GM19324 (cell line): ENCODE measurements at regions not wholly inside any gene's neighbourhood (a gene's known extent, or its start where the extent isn't known, plus 50 kb on each side); places are given as distances from the start of the nearest gene placed in this dataset.

ENCODE experiments used
- ATAC-seq: cut with Tn5 transposase; IDR thresholded peaks from one replicate; pipeline ENCODE4 v1.9.1; 2021; ENCODE audit warnings: mild to moderate bottlenecking, moderate library complexity; ENCODE audit not compliant: unreplicated experiment, low FRiP score

DNA sequence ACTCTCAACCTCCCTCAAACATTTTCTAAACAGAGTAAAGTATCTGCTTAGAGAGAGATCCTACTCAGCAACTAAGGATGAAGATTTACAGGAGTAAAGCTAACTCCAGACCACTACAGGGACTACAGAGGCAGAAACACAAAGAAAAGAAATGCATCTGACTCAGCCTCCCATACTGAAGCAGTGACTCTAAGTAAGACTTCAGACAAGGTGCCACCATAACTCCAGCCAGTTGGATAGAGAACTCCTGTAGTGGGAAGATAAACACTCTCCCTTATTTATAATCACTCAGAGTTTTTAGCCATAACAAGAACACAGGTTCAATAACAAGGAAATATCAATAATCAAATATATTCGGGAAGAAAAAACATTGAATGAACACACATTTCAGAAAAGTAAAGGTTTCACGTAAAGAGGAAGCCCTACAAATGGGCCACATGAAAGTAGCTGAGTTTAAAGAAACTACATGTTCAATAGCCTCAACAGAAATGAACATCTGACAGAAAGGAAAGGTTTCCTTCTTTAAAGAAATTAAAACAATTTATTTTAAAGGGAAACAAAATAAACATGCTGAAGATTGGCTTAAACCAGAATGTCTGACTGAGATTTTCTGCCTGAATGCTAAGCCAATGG, 519.9 kb downstream of the KCNJ3 start:
- no peak for ATAC-seq

DNA sequence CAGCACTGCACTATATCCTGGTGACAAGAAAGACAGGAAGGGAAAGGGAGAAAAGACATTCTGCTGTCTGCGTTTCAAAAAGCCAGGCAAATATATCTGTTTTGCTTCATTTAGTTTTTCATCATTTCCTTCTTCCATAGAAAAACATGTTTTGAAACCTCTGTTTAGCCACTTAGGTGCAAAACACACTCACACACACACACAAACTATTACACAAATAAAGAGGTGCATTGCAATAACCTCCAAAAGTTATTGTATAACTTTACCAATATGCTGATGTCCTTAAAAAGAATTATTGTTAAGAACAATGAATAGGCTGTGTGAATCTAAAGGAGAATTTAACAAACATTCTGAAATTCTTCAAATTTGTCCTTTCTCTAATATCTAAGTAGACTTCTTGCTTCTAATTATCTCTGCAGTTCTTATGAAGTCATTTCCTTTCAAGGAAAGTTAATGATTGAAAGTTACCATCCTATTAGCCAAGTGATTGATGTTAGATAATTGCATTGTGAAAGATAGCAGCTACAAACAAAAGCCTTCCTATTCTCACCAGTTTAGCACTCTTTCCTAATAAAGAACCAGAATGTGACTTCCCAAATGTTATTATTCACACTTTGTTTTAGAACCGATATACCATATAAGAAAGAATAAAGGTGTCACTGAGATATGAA, 516.7 kb downstream of the KCNJ3 start:
- ATAC-seq: no peak

DNA sequence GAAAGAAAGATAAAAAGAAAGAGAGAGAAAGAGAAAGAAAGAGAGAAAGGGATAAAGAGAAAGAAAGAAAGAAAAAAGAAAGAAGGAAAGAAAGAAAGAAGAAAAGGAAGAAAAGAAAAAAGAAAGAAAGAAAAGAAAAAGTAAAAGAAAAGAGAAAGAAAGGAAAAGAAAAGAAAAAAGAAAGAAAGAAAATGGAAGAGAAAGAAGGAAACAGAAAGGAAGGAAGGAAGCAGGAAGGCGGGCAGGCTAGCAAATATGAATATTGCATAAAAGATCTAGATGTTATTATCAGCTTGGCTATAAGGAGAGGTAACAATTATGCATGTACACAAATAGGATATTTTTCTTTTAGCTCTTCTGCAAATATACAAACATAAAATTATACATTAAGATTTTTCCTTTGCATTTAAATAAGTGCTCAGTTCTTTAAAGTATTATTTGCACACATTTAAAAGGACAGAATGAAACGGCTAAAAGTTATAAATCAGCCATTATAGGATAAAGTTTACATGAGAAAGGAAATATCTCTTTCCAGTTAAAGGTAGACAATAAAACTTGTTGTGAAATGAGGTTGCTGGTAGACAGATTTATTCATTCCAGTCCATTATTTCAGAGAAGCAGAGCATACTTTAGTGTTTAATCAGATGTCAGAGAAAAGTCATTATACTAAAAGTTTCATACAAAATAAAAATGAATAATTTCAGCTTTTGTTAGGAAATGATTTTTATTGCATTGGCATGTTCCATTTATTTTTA, 511.4 kb downstream of the KCNJ3 start:
- no peak for ATAC-seq

DNA sequence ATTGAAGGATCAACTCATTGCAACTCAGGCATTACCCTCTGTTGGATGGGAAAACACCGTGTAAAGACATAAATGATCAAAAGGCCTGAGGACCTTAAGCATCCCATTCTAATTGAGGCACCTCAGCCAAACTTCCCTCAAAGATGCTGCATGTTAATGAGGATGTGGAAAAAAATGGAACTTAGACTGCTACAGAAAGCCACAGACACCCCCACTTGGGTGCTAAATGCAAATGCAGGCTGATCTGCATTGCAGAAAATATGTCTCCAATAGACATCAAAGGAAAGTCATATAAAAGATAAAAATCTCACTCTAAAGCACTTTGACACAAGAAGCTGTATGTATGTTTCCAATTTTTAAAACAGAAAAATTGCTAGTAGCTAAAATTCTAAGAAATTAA, 504.7 kb downstream of the KCNJ3 start:
- ATAC-seq: no peak

DNA sequence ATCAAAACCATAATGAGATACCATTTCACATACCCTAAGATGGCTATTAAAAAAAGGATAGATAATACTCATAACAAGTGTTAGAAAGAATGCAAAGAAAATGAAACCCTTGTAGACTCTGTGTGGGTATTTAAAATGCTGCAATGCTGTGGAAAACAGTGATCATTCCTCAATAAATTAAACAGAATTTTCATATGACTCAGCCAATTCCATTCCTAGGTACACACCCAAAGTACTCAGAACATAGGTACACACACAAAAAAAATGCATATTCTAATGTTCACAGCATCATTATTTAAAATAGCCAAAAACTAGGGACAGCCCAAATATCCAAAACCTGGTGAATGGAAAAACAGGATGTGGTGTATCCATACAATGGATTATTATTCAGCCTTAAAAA, 502.3 kb downstream of the KCNJ3 start:
- no peak for ATAC-seq

DNA sequence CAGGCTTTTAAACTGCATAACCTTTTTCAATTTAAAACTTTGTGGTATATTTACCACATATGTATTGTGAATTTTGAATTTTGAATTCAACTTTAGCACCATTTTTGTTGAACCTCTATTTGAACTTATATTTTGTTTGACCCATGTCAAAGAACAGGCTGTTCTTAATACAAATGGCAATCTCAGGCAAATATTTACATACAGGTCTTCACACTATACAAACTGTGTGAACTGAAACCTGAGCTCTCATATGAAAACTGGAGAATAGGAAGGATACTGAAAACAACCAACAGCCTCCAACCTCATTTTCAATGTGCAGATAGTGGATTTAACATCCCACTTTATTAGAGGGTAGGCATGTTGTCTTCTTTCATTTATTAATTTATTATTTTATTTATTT, 491.8 kb downstream of the KCNJ3 start:
- ATAC-seq: no peak

DNA sequence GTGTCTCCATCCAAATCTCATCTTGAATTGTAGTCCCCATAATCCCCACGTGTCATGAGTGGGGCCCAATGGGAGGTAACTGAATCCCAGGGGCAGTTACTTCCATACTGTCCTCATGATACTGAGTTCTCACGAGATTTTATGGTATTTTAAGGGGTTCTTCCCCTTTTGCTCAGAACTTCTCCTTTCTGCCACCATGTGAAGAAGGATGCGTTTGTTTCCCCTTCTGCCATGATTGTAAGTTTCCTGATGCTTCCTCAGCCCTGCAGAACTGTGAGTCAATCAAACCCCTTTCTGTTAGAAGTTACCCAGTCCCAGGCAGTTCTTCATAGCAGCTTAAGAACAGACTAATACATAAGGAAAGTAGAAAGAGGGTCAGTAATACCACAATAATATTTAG, 480.4 kb downstream of the KCNJ3 start:
- no peak for ATAC-seq

DNA sequence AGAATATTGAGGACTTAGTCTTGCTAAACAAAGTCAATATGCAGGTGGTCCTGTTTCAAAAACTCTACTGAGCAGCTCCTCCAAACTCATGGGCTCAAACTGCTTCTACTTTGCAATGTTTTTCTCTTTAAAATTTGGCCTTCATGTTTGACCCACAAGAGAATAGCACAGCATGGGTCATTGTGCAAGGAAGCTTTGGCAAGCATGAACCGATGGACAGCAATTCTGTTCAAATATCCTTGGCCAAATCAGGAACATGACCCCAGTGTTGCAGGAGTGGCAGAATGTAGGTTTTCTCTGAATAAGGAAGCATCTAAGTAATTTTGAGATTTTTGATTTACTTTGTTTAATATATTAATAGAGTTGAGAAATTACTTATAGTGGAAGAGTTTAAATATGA, 477.9 kb downstream of the KCNJ3 start:
- no peak for ATAC-seq

DNA sequence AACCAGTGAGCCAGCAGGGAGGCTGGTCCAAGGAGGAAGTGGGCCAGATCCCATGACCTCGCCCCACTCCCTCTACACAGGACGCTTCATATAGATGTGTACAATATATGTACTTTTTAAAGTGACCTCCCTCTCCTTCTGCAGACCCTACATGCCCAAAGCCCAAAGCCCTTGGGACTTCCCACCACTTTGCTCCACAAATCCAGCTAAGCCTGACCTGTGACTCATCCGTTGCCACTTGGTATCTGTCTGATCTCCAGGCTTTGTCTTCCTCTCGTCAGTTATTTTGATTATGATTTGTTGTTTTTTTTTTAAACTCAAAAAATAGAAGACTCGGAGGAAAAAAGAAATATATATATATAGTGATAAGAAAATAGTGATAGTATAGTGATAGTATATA, 470.8 kb downstream of the KCNJ3 start:
- ATAC-seq: no peak

DNA sequence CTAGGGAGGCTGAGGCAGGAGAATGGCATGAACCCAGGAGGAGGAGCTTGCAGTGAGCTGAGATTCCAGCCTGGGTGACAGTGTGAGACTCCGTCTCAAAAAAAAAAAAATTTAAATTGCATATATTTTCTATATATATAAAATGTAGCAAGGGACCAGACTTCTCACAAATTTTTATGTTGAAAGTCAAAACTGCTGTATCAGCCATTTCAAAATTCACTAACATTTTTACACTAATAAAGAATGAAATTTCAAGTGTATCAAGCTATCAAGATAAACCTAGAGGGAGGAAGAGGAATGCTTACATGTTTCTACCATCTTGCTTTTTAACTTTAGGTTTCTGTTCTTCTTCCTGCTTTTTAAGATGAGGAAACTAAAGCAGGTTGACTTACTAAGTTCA, 464.0 kb downstream of the KCNJ3 start:
- ATAC-seq: no peak

DNA sequence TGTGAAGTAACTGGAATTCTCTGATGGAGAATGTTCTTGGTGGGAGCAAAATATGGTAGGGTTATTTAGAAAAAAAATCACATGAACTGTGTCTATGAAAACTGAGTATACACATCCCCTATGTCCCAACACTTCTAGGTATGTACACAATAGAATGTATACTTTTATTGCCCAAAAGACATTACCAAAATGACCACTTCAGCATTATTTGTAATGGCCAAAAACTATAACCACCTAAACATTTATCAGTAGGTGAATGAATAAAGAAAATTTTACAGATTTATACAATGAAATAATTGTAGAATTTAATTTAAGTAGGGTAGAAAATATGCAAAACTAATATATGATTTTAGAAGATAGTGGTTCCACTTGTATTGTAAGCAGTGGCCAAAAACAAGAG, 462.8 kb downstream of the KCNJ3 start:
- ATAC-seq: no peak

DNA sequence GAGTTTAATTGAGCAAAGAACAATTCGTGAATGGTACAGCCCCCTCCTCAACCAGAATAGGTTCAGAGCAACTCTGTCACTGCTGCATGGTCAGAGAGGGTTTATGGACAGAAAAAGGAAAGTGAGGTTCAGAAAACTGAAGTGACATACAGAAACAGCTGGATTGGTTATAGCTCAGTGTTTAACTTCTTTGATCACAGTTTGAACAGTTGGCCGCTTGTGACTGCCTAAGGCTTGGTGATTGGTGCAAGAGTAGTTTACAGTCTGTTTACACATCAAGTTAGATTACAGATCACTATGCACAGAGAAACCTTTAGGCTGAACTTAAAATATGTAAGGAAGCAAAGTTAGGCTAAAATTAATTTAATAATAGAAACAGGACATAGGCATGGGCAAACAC, 459.2 kb downstream of the KCNJ3 start:
- ATAC-seq: no peak

DNA sequence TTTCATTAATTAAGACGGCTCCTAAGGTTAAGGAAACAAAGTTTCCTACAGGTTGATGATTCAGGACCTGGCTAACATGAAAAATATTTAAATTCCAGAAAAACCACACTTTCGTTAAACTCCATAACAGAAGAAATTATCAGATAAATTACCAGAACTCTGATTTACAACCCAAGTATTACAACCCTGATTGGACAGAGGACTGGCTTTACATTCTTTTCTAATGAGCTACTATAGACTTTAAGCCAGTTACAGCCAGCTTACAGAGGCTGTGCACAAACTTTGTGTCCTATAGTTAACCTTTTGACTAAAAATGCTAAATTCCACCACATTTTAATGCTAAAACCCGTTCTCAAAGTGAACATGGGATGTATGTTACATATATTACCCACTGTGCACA, 458.6 kb downstream of the KCNJ3 start:
- no peak for ATAC-seq

DNA sequence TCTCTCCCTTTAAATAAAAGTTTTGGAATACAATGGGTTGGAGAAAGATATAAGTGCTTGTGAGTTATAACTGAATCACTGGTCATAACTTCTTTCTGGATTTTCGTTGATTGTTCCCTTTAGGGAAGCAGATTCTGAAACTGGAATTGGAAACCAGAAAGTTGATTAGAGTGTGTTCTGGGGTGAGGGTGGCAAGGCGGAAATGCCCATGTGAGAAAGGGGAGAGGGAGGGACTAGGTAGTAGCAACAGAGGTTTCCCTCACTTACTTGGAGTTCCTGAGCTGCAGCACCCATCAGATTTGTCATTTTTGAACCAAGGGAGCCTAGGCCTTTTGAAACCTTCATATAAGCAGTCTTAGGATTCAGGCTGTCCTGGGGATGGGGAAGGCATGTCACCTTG, 453.4 kb downstream of the KCNJ3 start:
- ATAC-seq: no peak

DNA sequence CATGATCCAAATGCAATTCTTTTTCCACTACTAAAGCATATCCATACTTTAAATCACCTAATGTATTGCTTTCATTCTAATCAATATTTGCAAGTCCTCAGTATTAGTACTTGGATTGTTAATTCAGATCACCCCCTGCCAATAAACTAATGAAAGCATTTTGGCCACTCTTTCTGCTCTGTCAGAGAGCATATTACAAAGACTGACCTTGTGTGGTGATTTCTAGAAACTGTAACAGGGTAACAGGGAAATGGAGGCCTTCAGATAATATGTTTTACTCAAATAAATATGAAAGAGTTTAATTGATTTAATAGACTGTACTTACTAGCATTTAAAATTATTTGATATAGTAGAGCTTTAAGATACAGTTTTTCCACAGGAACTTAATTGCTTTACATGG, 453.0 kb downstream of the KCNJ3 start:
- no peak for ATAC-seq

DNA sequence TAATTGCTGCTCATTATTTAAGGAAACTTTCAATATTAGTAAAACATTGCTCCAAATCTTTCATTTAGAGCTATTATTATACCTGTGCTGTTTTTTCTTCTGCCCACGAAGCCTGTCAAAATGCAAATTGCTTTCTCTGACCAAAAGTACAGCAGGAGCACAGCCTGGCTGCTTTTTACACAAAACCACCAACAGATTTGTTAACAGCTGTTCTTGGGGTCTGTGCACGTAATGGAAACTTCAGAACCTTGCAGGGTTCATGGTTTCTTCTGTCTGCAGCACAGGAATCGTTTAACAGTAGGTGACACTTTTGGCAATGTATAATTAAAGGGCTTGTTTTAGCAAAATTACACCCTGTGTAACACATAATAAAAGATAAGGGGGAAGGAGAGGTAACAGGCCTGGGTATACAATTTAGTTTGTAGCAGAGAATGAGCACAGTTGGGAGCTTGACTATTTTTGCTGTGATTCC, 447.3 kb downstream of the KCNJ3 start:
- ATAC-seq: peak; percentile 98

DNA sequence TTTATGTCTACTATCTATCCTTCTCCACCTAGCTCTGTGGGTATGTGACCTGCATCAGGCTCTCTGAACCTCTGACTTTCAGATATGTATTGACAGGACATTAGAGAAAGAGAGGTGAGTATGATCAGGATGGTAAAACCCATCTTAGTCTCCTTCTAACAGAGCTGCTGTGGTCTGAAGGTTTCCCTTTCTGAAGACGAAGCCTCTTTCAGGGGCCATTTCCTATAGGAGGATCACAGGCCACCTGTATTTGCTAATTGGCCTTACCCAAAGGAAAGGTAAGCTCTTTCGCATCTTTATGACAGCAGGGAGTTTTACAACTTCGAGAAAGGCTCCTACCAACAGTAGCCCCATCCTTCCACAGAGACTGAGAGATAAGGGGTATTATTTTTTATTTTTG, 442.9 kb downstream of the KCNJ3 start:
- ATAC-seq: no peak

DNA sequence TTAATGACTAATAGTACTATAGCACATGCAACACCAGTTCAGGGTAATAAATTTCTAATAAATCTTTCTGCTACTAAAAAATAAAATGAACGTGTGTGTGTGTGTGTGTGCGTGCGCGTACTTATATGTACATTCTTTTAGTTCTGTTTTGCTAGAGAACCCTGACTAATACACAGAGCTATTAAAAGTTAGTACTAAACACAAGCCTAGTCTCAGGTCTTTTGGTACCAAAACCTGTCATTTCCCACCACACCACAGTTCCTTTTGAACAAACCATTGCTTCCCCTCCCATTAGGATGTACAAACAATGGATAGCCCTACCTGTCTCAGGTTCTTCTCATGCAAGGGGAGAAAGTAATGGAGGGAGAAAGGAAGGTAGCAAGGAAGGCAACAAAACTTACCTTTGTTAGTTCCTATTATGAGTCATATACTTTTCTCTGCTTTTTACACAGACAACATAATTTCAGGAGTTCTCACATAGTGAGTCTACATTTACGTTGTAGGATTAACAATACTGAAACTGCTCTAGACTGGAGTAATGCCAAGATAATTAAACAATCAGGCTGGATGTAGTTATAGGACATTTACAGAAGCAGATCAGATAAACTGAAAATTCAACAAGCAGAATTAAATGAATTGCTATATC, 427.2 kb downstream of the KCNJ3 start:
- no peak for ATAC-seq

DNA sequence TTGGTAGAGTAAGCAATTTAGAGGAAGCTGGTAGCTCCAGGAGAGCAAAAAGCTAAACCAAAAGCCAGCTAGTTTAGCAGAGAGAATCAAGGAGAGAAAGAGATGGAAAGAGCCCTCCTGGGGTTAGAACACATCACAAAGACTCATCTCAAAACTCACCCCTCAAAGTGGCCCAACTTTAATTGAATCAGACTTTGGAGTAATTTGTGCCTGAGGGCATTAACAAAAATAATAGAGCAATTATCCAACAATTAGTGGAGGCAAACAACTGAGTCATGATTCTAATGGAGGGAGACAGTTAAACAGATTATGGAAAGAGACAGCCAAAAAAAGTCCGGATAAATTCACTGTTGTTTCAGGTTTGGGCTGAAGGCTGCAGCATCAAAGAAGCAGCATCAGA, 417.4 kb downstream of the KCNJ3 start:
- ATAC-seq: no peak

DNA sequence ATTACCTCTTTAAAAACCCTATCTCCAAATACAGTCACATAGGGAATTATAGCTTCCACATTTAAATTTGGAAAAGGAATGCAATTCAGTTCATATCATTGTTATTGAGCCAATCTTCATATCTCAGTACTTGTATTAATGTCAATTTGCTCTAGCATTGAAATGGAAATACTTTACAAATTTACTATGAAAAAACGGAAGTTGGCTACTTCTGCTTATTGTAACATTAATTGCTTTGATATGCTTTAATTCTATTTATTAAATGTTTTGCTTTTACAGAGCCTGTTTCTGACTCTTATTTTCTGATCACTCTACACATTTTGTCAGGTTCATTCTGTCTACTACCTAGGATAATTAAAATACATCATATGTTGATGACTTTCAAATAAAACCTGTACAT, 412.6 kb downstream of the KCNJ3 start:
- ATAC-seq: no peak

DNA sequence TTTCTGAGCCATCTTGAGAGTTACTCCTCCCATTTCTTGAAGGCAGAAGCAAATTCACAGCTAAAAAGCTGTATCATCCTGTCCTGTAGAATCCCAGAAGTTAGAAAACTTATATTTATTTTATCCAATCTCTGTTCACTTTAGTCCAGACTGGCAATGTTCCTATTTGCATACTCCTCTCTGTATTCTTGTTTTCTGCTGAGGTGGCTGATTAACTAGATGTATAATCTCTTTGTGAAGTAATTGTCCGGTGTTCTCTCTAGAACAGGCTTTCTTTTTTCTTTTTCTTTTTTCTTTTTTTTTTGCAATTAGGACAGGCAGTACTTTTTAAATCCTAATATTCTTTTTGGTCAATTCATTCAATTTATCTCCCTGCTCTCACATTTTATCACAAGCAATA, 411.0 kb downstream of the KCNJ3 start:
- ATAC-seq: no peak
